Mesothelial cell of epicardium (in vitro differentiated cells): ENCODE measurements at regions not wholly inside any gene's neighbourhood (a gene's known extent, or its start where the extent isn't known, plus 50 kb on each side); places are given as distances from the start of the nearest gene placed in this dataset.

Experiments used
- DNase-seq, 2 experiments: peaks; one replicate each; pipeline ENCODE4 v3.0.0; 2021; ENCODE audit warnings: low spot score in 2 of 2; ENCODE audit not compliant: unreplicated experiment in 2 of 2
- H3K27ac Mint-ChIP-seq: 2 replicates; pipeline ENCODE4 v1.8.0; 2021; ENCODE audit warnings: mixed read lengths
- H3K27me3 Mint-ChIP-seq: 2 replicates; pipeline ENCODE4 v1.8.0; 2021; ENCODE audit warnings: low read depth, mixed read lengths
- H3K36me3 Mint-ChIP-seq: 2 replicates; pipeline ENCODE4 v1.8.0; 2021; ENCODE audit warnings: mixed read lengths
- H3K4me1 Mint-ChIP-seq: 2 replicates; pipeline ENCODE4 v1.8.0; 2021; ENCODE audit warnings: mixed read lengths
- H3K4me3 Mint-ChIP-seq: 2 replicates; pipeline ENCODE4 v1.8.0; 2021; ENCODE audit warnings: mild to moderate bottlenecking, moderate library complexity, mixed read lengths
- H3K9me3 Mint-ChIP-seq: 2 replicates; pipeline ENCODE4 v1.8.0; 2021; ENCODE audit warnings: mixed read lengths
- TF ChIP-seq, protein P1 (sequence below): fragments of 200-600 bp; sonication (generic); IDR thresholded peaks from one replicate; pipeline ENCODE4 v1.5.0; 2021; ENCODE audit warnings: antibody characterized with exemption; ENCODE audit not compliant: unreplicated experiment

- peaks cover 20% of the 10 kb centered on the region for H3K4me1 Mint-ChIP-seq
- H3K4me3 Mint-ChIP-seq, result no peak overlapping the region
- H3K27me3 Mint-ChIP-seq, result peaks cover 2% of the 10 kb centered on the region
- peaks cover 4% of the 10 kb centered on the region for H3K9me3 Mint-ChIP-seq
- no peak for DNase-seq
- TF ChIP-seq, protein P1, sequence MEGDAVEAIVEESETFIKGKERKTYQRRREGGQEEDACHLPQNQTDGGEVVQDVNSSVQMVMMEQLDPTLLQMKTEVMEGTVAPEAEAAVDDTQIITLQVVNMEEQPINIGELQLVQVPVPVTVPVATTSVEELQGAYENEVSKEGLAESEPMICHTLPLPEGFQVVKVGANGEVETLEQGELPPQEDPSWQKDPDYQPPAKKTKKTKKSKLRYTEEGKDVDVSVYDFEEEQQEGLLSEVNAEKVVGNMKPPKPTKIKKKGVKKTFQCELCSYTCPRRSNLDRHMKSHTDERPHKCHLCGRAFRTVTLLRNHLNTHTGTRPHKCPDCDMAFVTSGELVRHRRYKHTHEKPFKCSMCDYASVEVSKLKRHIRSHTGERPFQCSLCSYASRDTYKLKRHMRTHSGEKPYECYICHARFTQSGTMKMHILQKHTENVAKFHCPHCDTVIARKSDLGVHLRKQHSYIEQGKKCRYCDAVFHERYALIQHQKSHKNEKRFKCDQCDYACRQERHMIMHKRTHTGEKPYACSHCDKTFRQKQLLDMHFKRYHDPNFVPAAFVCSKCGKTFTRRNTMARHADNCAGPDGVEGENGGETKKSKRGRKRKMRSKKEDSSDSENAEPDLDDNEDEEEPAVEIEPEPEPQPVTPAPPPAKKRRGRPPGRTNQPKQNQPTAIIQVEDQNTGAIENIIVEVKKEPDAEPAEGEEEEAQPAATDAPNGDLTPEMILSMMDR, result no peak
- H3K27ac Mint-ChIP-seq, result no peak overlapping the region
- H3K36me3 Mint-ChIP-seq, result no peaks in the 10 kb centered on the region
Measured at GRCh38 chr4:65791812-65792308, 121.6 kb upstream of the EPHA5 start.

- no peak overlapping the region for H3K27ac Mint-ChIP-seq
- no peak overlapping the region for H3K4me3 Mint-ChIP-seq
- H3K36me3 Mint-ChIP-seq, result no peaks in the 10 kb centered on the region
- DNase-seq, result no peak
- TF ChIP-seq, protein P1, result no peak
- peaks cover 2% of the 10 kb centered on the region for H3K27me3 Mint-ChIP-seq
- H3K9me3 Mint-ChIP-seq, result peaks cover 4% of the 10 kb centered on the region
- peaks cover 20% of the 10 kb centered on the region for H3K4me1 Mint-ChIP-seq
Measured at GRCh38 chr4:65791111-65791811, 121.0 kb upstream of the EPHA5 start.

- Mint-ChIP-seq H3K27me3 (peaks cover 2% of the 10 kb centered on the region), H3K27ac (no peak overlapping the region), H3K9me3 (peaks cover 4% of the 10 kb centered on the region), H3K4me3 (no peak overlapping the region), H3K36me3 (no peaks in the 10 kb centered on the region), H3K4me1 (peaks cover 20% of the 10 kb centered on the region)
- TF ChIP-seq, protein P1, result no peak
- DNase-seq, result no peak
Measured at GRCh38 chr4:65789805-65790204, 119.5 kb upstream of the EPHA5 start.

DNA sequence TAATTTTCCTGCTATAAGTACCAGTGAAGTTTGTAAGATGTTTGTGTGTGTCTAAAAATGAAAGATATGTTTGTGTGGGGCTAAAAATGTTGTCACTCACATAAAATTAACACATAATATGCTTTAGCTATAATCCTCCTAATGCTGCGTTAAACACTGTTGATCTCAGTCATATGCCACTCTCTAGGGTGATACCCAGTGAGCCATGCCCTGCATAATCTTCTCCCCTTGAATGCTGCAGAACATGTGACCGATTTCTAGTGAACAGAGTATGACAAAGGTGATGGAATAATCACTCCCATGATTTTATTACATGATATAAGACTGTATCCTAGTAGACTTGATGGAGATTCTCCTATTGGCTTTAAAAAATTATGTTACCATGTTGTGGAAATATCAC is 119.1 kb upstream of the EPHA5 start:
- no peak for DNase-seq
- Mint-ChIP-seq H3K36me3 (no peaks in the 10 kb centered on the region), H3K4me1 (peaks cover 20% of the 10 kb centered on the region), H3K4me3 (no peak overlapping the region), H3K9me3 (peaks cover 4% of the 10 kb centered on the region), H3K27ac (no peak overlapping the region), H3K27me3 (peaks cover 2% of the 10 kb centered on the region)
- TF ChIP-seq, protein P1, result no peak

- TF ChIP-seq, protein P1, result no peak
- H3K36me3 Mint-ChIP-seq, result peaks cover 2% of the 10 kb centered on the region
- peaks cover 31% of the 10 kb centered on the region for H3K9me3 Mint-ChIP-seq
- H3K4me1 Mint-ChIP-seq, result no peaks in the 10 kb centered on the region
- no peak overlapping the region for H3K4me3 Mint-ChIP-seq
- H3K27me3 Mint-ChIP-seq, result no peaks in the 10 kb centered on the region
- DNase-seq, result no peak
- H3K27ac Mint-ChIP-seq, result no peak overlapping the region
Measured at GRCh38 chr4:65777270-65777669, 107.0 kb upstream of the EPHA5 start.
